MM.1S (cell line): ENCODE measurements at regions not wholly inside any gene's neighbourhood (a gene's known extent, or its start where the extent isn't known, plus 50 kb on each side); places are given as distances from the start of the nearest gene placed in this dataset.

ENCODE experiments used
- CTCF ChIP-seq: fragments of 300-600 bp; sonication (generic); IDR thresholded peaks from 2 replicates; pipeline ENCODE4 v1.5.1; 2016; ENCODE audit warnings: antibody characterized with exemption, low read length, mixed read lengths
- EZH2 ChIP-seq: fragments of 300-600 bp; sonication (generic); optimal IDR thresholded peaks from 2 replicates; pipeline ENCODE3; 2017; ENCODE audit warnings: low read depth, mild to moderate bottlenecking, antibody characterized with exemption, low read length, mixed read lengths

DNA sequence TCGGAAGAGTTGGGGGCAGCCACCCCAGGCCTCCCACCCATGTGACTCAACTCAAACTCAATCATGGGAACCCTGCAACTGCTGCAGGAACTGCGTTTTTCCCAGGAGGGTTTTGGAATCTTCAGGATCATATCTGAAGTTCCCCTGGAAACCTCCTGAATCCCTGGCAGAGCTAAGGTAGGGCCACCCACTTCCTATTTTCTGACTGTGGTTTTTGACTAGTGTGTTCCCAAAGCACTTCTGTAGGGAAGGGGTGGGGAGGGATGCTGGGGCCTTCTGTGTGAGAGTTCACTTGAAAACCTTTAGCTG lies 127.6 kb upstream of the UNC5B start:
- TF ChIP-seq EZH2 (no peak), CTCF (no peak)
